ENCODE measurements at regions not wholly inside any gene's neighbourhood (a gene's known extent, or its start where the extent isn't known, plus 50 kb on each side); places are given as distances from the start of the nearest gene placed in this dataset.
"Not testable (repeated sequence)": the region's sequence is repeated elsewhere in the genome, so short reads cannot be mapped to it uniquely, and the experiment has no call there.

GRCh38 chr7:14974688-14975087, 72.1 kb upstream of the DGKB start:
- Histone ChIP-seq H3K27me3 (ENCODE audit: control insufficient read depth, insufficient read depth, low read length) (no peaks in the 10 kb centered on the region; the same call in 1 of the 2 replicates), H3K9me3 (ENCODE audit: control insufficient read depth, insufficient read depth, low read length) (no peaks in the 10 kb centered on the region), H3K27ac (ENCODE audit: low read length) (no peak overlapping the region), H3K4me1 (ENCODE audit: control insufficient read depth, insufficient read depth, low read length) (no peaks in the 10 kb centered on the region), H3K36me3 (ENCODE audit: control insufficient read depth, insufficient read depth, low read length) (no peaks in the 10 kb centered on the region), H3K4me3 (ENCODE audit: low read length) (no peak overlapping the region)
- WGBS (ENCODE audit: insufficient coverage, insufficient read length), result no CpG with 5 or more reads among the region's 5 CpGs
- DNase-seq (ENCODE audit: low read depth, low spot score), result no peak

GRCh38 chr7:14973712-14974428, 71.3 kb upstream of the DGKB start:
- DNase-seq (ENCODE audit: low read depth, low spot score), result no peak
- no peak overlapping the region for H3K4me3 ChIP-seq (ENCODE audit: low read length)
- H3K27me3 ChIP-seq (ENCODE audit: control insufficient read depth, insufficient read depth, low read length), result no peaks in the 10 kb centered on the region
- H3K9me3 ChIP-seq (ENCODE audit: control insufficient read depth, insufficient read depth, low read length), result no peaks in the 10 kb centered on the region
- no peak overlapping the region for H3K27ac ChIP-seq (ENCODE audit: low read length)
- no CpG with 5 or more reads among the region's 3 CpGs for WGBS (ENCODE audit: insufficient coverage, insufficient read length)
- no peaks in the 10 kb centered on the region for H3K4me1 ChIP-seq (ENCODE audit: control insufficient read depth, insufficient read depth, low read length)
- H3K36me3 ChIP-seq (ENCODE audit: control insufficient read depth, insufficient read depth, low read length), result no peaks in the 10 kb centered on the region

- not testable (repeated sequence) for H3K9me3 ChIP-seq (ENCODE audit: control insufficient read depth, insufficient read depth, low read length); H3K4me1 ChIP-seq (ENCODE audit: control insufficient read depth, insufficient read depth, low read length); H3K27ac ChIP-seq (ENCODE audit: low read length); H3K27me3 ChIP-seq (ENCODE audit: control insufficient read depth, insufficient read depth, low read length); DNase-seq (ENCODE audit: low read depth, low spot score); H3K36me3 ChIP-seq (ENCODE audit: control insufficient read depth, insufficient read depth, low read length); H3K4me3 ChIP-seq (ENCODE audit: low read length)
- no CpG with 5 or more reads among the region's 4 CpGs for WGBS (ENCODE audit: insufficient coverage, insufficient read length)
Measured at GRCh38 chr7:14971678-14972077, 69.1 kb upstream of the DGKB start.

GRCh38 chr7:14967376-14967775, 64.8 kb upstream of the DGKB start:
- H3K4me1 ChIP-seq (ENCODE audit: control insufficient read depth, insufficient read depth, low read length); H3K9me3 ChIP-seq (ENCODE audit: control insufficient read depth, insufficient read depth, low read length); H3K4me3 ChIP-seq (ENCODE audit: low read length); DNase-seq (ENCODE audit: low read depth, low spot score); H3K36me3 ChIP-seq (ENCODE audit: control insufficient read depth, insufficient read depth, low read length); H3K27ac ChIP-seq (ENCODE audit: low read length); H3K27me3 ChIP-seq (ENCODE audit: control insufficient read depth, insufficient read depth, low read length): not testable (repeated sequence)
- WGBS (ENCODE audit: insufficient coverage, insufficient read length), result no CpG with 5 or more reads among the region's 8 CpGs

- H3K27ac ChIP-seq (ENCODE audit: low read length), result no peak overlapping the region
- H3K9me3 ChIP-seq (ENCODE audit: control insufficient read depth, insufficient read depth, low read length), result no peaks in the 10 kb centered on the region
- WGBS (ENCODE audit: insufficient coverage, insufficient read length), result no CpG with 5 or more reads among the region's 2 CpGs
- no peak overlapping the region for H3K4me3 ChIP-seq (ENCODE audit: low read length)
- H3K36me3 ChIP-seq (ENCODE audit: control insufficient read depth, insufficient read depth, low read length), result no peaks in the 10 kb centered on the region
- no peaks in the 10 kb centered on the region for H3K4me1 ChIP-seq (ENCODE audit: control insufficient read depth, insufficient read depth, low read length)
- no peak for DNase-seq (ENCODE audit: low read depth, low spot score)
- H3K27me3 ChIP-seq (ENCODE audit: control insufficient read depth, insufficient read depth, low read length), result no peaks in the 10 kb centered on the region
Measured at GRCh38 chr7:14962778-14963177, 60.2 kb upstream of the DGKB start.

- H3K4me3 ChIP-seq (ENCODE audit: low read length), result no peak overlapping the region
- no peak overlapping the region for H3K27ac ChIP-seq (ENCODE audit: low read length)
- no CpG with 5 or more reads among the region's 3 CpGs for WGBS (ENCODE audit: insufficient coverage, insufficient read length)
- DNase-seq (ENCODE audit: low read depth, low spot score), result no peak
- no peaks in the 10 kb centered on the region for H3K4me1 ChIP-seq (ENCODE audit: control insufficient read depth, insufficient read depth, low read length)
- H3K27me3 ChIP-seq (ENCODE audit: control insufficient read depth, insufficient read depth, low read length), result no peaks in the 10 kb centered on the region
- H3K36me3 ChIP-seq (ENCODE audit: control insufficient read depth, insufficient read depth, low read length), result no peaks in the 10 kb centered on the region
- H3K9me3 ChIP-seq (ENCODE audit: control insufficient read depth, insufficient read depth, low read length), result no peaks in the 10 kb centered on the region
Measured at GRCh38 chr7:14960721-14961120, 58.2 kb upstream of the DGKB start.

- H3K9me3 ChIP-seq (ENCODE audit: control insufficient read depth, insufficient read depth, low read length), result no peaks in the 10 kb centered on the region
- no peaks in the 10 kb centered on the region for H3K36me3 ChIP-seq (ENCODE audit: control insufficient read depth, insufficient read depth, low read length)
- no peak overlapping the region for H3K4me3 ChIP-seq (ENCODE audit: low read length)
- no peak overlapping the region for H3K27ac ChIP-seq (ENCODE audit: low read length)
- H3K27me3 ChIP-seq (ENCODE audit: control insufficient read depth, insufficient read depth, low read length), result no peaks in the 10 kb centered on the region
- DNase-seq (ENCODE audit: low read depth, low spot score), result no peak
- no peaks in the 10 kb centered on the region for H3K4me1 ChIP-seq (ENCODE audit: control insufficient read depth, insufficient read depth, low read length)
Measured at GRCh38 chr7:14959339-14959738, 56.8 kb upstream of the DGKB start.

- WGBS (ENCODE audit: insufficient coverage, insufficient read length), result no CpG with 5 or more reads among the region's 3 CpGs
Measured at GRCh38 chr7:14954035-14954434, 51.5 kb upstream of the DGKB start.

More at GRCh38 chr7:14954035-14954434, 51.5 kb upstream of the DGKB start:
- no peak for DNase-seq (ENCODE audit: low read depth, low spot score)
- Histone ChIP-seq H3K9me3 (ENCODE audit: control insufficient read depth, insufficient read depth, low read length) (no peaks in the 10 kb centered on the region), H3K27ac (ENCODE audit: low read length) (no peak overlapping the region), H3K4me1 (ENCODE audit: control insufficient read depth, insufficient read depth, low read length) (no peaks in the 10 kb centered on the region), H3K36me3 (ENCODE audit: control insufficient read depth, insufficient read depth, low read length) (no peaks in the 10 kb centered on the region), H3K4me3 (ENCODE audit: low read length) (no peak overlapping the region), H3K27me3 (ENCODE audit: control insufficient read depth, insufficient read depth, low read length) (no peaks in the 10 kb centered on the region)

Data from iPS DF 6.9 (cell line).